NCI-H82 treated with DMSO at 0.1 percent for 48 hours (cell line): ENCODE measurements at regions not wholly inside any gene's neighbourhood (a gene's known extent, or its start where the extent isn't known, plus 50 kb on each side); places are given as distances from the start of the nearest gene placed in this dataset.
"Not testable (repeated sequence)": the region's sequence is repeated elsewhere in the genome, so short reads cannot be mapped to it uniquely, and the experiment has no call there.

Experiments used
- DNase-seq: peaks from one replicate; lab custom pipeline; 2025; ENCODE audit not compliant: unreplicated experiment; lab: John Stamatoyannopoulos, UW

GRCh38 chrX:65610481-65610880, 57.0 kb upstream of the MSN start:
- DNase-seq: no peak

DNA sequence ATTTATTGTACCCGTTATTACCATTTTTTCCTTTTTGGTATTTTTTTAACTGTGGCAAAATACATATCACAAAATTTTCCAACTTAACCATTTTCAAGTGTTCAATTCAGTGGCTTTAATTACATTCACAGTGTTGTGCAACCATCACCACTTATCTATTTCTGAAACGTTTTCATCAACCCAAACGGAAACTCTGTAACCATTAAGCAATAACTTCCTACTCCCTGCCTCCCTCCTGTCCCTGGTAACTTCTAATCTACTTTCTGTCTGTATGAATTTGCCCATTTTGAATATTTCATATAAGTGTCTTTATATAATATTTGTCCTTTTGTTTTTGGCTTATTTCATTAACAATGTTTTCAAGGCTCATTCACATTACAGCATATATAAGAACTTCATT, 57.4 kb upstream of the MSN start:
- DNase-seq: no peak

- DNase-seq: no peak
Observed at GRCh38 chrX:65609237-65609636, 58.2 kb upstream of the MSN start.

DNA sequence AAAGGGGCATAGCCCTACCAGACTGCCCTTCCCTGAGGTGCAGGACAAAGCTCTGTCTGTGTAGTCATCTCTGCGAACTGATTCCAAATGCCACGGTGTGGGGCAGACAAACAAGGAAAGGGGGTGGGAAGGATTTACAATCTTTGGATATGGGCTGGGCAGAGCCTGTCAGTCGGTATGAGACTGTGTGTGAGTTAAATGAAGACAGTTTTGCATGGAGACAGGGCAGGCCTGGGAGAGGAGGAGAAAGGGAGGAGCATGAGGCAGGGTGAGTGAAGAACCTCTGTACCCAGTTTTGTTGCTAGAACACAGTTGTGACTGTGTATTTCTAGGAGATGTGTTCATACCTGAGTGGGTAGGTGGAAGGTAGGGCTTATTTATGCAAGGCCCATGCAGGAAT, 59.4 kb upstream of the MSN start:
- no peak for DNase-seq

- DNase-seq: no peak
Observed at GRCh38 chrX:65607070-65607742, 60.2 kb upstream of the MSN start.

DNA sequence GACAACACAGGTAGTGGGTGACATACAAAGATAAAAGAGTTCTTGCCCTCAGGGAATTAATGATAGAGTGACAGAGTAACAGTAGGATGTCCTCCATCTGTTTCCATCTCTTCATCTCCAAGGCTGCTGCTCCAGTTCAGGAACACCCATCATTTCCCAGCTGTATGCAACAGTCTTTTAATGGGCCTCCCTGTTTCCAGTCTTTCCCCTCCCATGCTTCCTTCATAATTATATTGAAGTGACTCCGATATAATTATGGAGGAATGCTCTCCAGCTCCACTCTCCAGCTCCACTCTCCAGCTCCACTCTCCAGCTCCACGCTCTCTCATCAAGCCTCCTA, 65.3 kb upstream of the MSN start:
- no peak for DNase-seq

- no peak for DNase-seq
Observed at GRCh38 chrX:65601530-65602220, 65.8 kb upstream of the MSN start.

GRCh38 chrX:65601126-65601525, 66.3 kb upstream of the MSN start:
- no peak for DNase-seq

DNA sequence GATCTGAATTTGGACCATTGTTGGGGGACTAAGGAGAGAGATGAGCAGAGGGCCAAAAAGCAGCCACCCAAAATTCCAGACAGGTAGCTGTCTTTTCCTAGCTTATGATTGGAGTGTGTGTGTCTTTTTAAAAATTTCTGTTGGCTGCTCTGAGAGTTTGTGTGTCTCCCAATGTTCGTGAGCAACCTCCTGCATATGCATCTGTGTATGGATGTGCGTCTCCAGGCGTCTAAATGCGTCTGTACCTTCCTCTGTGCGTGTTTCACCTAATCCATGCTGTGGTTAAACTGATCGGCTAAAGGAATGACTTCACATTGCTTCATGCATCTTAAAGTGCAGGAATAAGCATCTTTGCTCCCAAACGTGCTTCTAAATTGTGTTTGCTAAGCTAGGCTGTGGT, 65.5 kb upstream of the LAS1L start:
- no peak for DNase-seq

DNA sequence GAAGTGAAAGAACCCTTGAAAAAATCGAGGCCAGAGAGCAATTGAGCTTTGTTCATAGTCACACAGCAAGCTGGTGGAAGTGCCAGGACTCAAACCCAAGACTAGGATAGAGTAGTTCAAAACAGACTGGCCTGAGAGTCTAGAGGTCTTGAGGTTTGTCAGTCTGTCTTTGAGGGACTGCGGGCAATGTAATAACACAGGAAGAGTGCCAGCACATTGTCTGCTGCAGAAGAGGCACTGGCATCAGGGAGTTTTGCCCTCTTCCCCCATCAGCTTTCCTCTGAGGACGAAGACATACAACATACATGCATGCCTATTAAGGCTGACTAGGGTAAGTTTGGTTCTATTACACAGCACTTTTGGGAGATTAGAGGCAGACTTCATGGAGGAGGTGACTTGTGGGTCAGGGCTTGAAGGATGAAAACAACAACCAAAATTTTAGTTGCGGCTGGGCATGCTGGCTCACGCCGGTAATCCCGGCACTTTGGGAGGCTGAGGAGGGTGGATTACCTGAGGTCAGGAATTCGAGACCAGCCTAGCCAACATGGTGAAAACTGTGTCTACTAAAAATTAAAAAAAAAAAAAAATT, 64.1 kb upstream of the LAS1L start:
- no peak for DNase-seq

- no peak for DNase-seq
Observed at GRCh38 chrX:65596270-65597034, 61.9 kb upstream of the LAS1L start.

- peak; percentile 59 for DNase-seq
Observed at GRCh38 chrX:65595460-65595876, 60.9 kb upstream of the LAS1L start.

DNA sequence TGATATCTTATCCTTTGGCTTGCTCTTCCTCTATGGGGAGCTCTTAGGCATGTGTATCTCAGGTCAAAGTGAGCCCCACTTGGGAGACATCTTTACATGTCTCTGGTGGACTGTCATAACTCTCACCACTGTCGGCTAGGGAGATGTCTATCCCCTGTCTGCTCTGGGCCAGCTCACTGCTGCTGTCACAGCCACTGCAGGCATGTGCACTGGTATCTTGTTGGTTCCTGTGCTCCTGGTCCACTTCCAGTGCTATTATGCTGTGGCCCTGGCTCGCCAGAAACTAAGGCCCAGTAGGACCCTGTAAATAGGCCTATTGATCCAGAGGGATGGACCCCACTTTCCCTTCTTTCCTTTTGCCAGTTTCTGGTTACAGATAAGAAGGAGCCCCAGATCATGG, 56.6 kb upstream of the LAS1L start:
- DNase-seq: no peak

- no peak for DNase-seq
Observed at GRCh38 chrX:65589304-65589703, 54.7 kb upstream of the LAS1L start.

- no peak for DNase-seq
Observed at GRCh38 chrX:65588795-65589194, 54.2 kb upstream of the LAS1L start.

GRCh38 chrX:65587616-65588526, 53.3 kb upstream of the LAS1L start:
- DNase-seq: no peak

- no peak for DNase-seq
Observed at GRCh38 chrX:65586491-65586890, 51.9 kb upstream of the LAS1L start.

DNA sequence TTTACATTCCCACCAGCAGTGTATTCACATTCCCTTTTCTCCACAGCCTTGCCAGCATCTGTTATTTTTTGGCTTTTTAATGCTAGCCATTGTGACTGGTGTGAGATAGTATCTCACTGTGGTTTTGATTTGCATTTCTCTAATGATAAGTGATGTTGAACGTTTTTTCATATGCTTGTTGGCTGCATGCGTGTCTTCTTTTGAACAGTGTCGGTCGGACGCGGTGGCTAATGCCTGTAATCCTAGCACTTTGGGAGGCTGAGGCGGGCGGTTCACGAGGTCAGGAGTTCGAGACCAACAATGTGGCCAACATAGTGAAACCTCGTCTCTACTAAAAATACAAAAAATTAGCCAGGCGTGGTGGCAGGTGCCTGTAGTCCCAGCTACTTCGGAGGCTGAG, 50.6 kb upstream of the LAS1L start:
- not testable (repeated sequence) for DNase-seq
